IPS-NIHi7 (cell line): ENCODE measurements at regions not wholly inside any gene's neighbourhood (a gene's known extent, or its start where the extent isn't known, plus 50 kb on each side); places are given as distances from the start of the nearest gene placed in this dataset.

Experiments used
- DNase-seq: peaks from one replicate; pipeline ENCODE4 v3.0.0; 2012; ENCODE audit warnings: mixed read lengths; ENCODE audit errors: extremely low spot score

DNA sequence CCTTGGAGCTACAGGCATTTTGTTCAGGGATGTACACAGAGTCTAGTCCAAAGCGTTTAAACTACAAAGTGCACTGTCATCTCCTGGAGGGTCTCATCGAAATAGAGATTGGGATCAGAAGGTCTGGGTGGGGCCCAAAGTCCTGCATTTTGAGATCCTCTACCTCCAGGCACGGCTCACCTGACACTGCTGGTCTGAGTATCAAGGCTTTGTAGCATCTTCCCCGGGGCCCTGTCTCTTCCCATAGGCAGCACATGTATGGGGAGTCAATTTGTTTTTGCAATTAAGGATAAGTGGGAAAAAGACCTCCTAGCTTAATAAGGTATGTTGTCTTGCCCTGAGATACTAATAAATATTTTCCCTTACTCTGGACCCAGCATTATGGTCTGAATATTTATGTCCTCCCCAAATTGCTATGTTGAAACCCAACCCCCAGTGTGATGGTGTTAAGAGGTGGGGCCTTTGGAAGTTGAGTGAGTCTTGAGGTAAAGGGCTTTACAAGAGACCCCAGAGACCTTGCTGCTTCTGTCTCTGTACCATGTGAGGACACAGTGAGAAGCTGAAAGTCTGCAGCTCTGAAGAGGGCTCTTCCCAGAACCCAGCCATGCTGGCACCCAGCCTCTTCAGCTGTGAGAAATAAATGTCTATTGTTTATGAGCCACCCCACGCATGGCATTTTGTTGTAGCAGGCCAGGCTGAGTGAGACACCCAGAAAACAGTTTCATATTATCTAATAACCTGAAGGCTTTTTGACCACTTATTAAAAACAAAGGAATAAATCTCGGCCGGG lies 258.7 kb upstream of the HS6ST1 start:
- DNase-seq = no peak

DNA sequence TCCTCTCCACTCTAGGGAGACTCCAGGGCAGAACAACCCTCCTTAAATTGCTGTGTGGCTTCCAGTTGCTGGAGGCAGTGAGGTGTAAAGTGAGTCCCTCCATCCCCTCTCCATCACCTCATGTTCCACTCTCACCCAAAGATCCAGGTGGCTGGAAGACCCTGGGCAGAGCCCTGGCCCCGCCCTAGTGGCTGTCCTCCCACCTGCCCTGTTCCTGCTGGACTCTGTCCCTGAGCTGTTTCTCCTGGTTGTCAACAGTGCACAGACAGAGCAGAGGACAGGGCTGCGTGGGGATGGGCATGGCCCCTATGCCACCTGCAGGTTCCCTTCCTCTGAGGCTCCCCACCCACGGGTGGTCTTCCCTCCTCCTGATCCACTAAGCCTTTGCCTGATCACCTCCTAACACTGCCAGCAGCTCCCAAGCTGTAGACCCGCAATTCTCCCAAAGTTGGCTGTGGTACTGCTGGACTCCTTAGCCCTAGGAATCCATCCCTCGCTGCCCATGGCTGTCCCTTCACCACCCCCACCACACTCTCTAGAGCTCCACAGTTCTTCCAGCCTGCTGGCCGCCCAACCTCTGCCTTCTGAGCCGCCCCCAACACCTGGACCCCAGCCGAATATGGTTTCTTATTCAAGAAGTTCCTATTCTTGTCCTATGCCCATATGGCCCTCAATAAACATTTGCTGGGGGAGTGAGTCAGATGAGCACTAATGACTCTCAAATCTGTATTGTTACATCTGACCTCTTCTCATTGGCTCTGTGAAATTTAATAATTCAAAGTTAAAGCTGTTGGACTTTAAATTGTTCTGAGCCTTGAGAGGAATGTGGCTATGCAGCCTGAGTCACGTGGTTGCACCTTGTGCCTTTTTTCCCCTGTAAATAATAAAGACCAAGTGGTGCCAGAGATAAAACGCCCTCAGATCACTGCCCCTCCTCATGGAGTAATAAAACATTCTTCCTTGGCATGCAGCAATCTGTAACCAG lies 260.0 kb upstream of the HS6ST1 start:
- no peak for DNase-seq

GRCh38 chr2:128579825-128580224 lies 261.2 kb upstream of the HS6ST1 start:
- no peak for DNase-seq

DNA sequence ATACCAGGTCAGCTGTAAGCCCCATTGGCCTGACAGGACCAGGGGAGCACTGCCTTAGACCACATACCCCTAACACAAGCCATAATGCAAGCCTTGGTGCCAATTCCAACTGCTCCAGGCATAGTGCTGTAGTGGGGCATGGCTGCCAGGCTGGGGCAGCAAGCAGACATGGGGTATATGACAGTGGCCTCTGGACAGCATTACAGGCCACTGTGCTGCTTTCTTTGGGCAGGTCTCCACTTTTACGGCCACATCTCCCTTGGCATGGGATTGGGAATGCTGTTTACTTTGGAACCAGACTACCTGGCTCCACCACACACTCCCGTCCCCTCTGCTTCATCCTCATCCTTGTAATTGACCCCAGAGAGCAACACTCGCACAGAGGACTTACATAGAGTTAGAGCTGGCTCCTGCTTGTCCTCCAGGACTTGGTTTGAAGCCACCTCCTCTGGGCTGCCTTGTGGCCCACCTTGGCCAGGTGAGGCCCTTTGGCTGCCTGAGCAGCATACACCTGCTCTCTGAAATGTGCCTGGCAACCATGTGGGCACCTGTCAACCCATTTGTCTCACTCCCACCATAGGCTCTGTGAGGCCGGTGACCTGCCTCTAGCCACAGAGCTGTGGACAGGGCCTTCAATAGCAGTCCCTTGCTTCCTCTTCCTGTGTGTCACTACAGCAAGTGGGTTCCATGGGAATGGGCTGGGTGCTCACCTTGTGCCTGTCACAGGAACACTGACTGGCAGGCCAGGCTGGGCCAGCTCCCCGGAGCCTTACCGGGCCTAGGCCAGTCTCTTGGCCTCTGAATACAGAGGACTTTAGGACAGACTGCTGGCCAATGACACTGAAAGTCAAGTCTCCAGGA lies 262.6 kb upstream of the HS6ST1 start:
- DNase-seq = no peak

- DNase-seq = no peak
Observed at GRCh38 chr2:128581849-128582244, 263.2 kb upstream of the HS6ST1 start.

- no peak for DNase-seq
Observed at GRCh38 chr2:128584296-128584890, 265.7 kb upstream of the HS6ST1 start.

DNA sequence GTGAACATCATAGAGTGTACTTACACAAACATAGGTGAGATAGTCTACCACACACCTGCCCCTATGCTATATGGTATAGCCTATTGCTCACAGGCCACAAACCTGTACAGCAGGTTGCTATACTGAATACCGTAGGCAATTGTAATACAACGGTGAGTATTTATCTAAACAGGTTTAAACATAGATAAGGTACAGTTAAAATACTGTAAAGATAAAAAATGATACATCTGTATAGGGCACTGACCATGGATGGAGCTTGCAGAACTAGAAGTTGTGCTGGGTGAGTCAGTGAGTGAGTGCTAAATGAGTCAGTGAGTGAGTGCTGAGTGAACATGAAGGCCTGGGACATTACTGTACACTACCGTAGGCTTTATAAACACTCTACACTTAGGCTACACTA lies 267.0 kb upstream of the HS6ST1 start:
- no peak for DNase-seq

GRCh38 chr2:128589681-128590080 lies 271.0 kb upstream of the HS6ST1 start:
- peak; percentile 54 for DNase-seq

- no peak for DNase-seq
Observed at GRCh38 chr2:128590309-128591021, 271.8 kb upstream of the HS6ST1 start.

GRCh38 chr2:128591022-128591860 lies 272.6 kb upstream of the HS6ST1 start:
- DNase-seq = no peak

DNA sequence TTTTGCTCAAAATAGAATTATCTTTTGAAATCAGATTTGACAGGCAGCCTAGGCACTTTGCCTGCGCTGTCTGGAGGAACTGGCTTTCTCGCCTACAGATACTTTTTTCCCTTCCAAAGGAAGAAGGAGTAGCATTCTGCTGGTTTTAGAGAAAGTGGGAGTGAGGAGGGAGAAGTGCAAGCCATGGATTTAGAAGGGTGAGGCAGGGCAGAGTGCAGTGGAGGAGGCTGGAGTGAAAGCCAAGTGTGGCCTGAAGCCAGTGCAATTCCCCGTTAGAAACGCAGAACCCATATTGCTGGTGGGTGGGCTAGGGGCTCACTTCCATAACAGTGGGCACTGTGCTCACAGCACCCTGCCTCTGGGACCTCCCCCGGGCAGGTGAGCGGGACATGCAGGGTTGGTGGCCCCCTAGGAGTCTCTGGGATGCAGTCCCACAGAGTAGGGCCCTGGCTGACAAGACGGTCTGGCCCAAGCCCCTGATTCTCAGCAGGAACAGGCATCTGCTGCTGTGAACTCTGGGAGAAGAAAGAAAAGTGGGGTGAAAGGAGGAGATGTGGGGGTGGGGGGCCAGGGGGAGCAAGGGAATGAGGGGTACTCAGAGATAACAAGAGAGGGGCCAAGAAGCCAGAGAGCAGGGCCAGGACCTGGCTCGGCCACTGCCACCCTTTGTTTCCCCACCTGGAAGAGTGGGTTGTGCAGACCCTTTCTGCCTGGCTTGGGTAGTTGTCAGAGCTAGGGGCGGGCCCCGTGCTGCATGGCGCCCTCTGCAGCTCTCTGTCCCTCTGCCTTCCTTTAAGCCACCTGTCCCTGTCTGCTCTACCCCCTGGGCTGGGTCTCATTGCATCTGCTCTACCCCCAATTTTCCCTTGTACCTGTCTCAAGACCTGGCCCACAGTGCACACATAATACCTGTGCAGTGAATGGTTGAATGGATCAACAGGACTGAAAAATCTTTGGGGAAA lies 273.5 kb upstream of the HS6ST1 start:
- DNase-seq = peak; percentile 65

DNA sequence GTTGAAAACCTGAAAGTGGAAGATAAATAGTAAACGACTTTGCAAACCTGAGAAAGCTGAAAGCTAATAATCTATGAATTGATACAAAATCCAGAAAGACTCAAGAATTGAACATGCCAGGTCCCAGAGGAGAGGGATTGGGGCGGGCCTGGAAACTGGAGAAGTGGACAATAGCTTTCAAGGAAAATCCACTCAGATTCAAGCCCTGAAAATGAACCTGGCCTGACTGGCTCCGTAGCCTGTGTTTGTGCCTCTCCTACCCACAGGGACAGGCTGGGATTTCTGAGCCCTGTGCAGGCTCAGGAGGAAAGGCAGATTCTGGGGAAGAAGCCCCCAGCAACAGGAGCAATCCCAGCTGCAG lies 274.8 kb upstream of the HS6ST1 start:
- no peak for DNase-seq

DNA sequence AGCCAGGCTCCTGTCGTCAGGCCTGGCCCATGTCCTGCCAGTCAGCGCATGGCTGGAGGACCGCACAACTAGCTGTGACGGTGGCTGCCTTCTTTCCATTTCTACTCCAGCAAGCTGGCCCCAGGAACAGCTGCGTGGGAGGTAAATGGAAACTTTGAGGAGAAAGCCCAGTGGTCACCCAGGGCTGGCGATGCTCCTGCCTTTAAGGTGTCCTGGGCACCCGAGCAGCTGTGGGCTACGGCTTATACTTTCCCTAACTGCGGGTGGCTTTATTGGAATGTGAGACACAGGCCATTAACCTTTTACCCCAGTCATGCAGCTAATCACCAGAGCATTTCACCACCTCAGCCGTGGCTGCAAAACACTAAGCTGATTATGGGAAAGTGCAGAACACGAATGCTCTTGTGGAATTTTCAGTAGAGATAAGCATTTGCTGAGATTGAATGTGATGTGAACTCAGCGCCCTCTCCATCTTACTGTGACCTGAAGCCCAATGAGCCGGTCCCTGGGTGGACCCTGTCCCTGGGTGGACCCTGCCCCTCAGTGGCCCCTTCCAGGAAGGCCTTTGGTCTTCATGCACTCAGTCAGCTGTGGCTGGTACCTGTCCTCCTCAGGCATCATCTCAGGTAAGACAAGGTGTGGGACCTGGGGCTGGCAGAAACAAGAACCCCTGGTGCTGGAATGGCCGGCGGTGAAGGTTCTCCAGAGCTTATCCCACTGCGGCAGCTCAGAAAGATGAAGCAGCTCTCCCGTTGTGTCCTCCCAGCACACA lies 275.4 kb upstream of the HS6ST1 start:
- no peak for DNase-seq

GRCh38 chr2:128594651-128594910 lies 275.9 kb upstream of the HS6ST1 start:
- no peak for DNase-seq

GRCh38 chr2:128594953-128595677 lies 276.4 kb upstream of the HS6ST1 start:
- DNase-seq = no peak

- no peak for DNase-seq
Observed at GRCh38 chr2:128595763-128596395, 277.2 kb upstream of the HS6ST1 start.
